BLaER1 (cell line): ENCODE measurements at regions not wholly inside any gene's neighbourhood (a gene's known extent, or its start where the extent isn't known, plus 50 kb on each side); places are given as distances from the start of the nearest gene placed in this dataset.
A peak's percentile ranks its signal among the peaks of the same experiment; 100 is the strongest.
"Not testable (repeated sequence)": the region's sequence is repeated elsewhere in the genome, so short reads cannot be mapped to it uniquely, and the experiment has no call there.

Experiments
- H3K27ac ChIP-seq: shearing (Covaris generic); formaldehyde crosslinking; 2 replicates; pipeline ENCODE4 v1.8.1; 2022
- H3K27me3 ChIP-seq: shearing (Covaris generic); formaldehyde crosslinking; 2 replicates; pipeline ENCODE4 v1.8.1; 2022
- H3K36me3 ChIP-seq: shearing (Covaris generic); formaldehyde crosslinking; 2 replicates; pipeline ENCODE4 v1.8.1; 2022
- H3K4me1 ChIP-seq: shearing (Covaris generic); formaldehyde crosslinking; 2 replicates; pipeline ENCODE4 v1.8.1; 2022
- H3K4me2 ChIP-seq: shearing (Covaris generic); formaldehyde crosslinking; 2 replicates; pipeline ENCODE4 v1.8.1; 2022
- H3K4me3 ChIP-seq: shearing (Covaris generic); formaldehyde crosslinking; 2 replicates; pipeline ENCODE4 v1.8.1; 2022
- H3K9ac ChIP-seq: shearing (Covaris generic); formaldehyde crosslinking; 2 replicates; pipeline ENCODE4 v1.8.1; 2022
- H3K9me3 ChIP-seq: shearing (Covaris generic); formaldehyde crosslinking; 2 replicates; pipeline ENCODE4 v1.8.1; 2022
- H4K20me1 ChIP-seq: shearing (Covaris generic); formaldehyde crosslinking; 2 replicates; pipeline ENCODE4 v1.8.1; 2022
- Cebpa-rat ChIP-seq: shearing (Covaris generic); IDR thresholded peaks from 2 replicates; pipeline ENCODE4 v1.8.1; 2022

DNA sequence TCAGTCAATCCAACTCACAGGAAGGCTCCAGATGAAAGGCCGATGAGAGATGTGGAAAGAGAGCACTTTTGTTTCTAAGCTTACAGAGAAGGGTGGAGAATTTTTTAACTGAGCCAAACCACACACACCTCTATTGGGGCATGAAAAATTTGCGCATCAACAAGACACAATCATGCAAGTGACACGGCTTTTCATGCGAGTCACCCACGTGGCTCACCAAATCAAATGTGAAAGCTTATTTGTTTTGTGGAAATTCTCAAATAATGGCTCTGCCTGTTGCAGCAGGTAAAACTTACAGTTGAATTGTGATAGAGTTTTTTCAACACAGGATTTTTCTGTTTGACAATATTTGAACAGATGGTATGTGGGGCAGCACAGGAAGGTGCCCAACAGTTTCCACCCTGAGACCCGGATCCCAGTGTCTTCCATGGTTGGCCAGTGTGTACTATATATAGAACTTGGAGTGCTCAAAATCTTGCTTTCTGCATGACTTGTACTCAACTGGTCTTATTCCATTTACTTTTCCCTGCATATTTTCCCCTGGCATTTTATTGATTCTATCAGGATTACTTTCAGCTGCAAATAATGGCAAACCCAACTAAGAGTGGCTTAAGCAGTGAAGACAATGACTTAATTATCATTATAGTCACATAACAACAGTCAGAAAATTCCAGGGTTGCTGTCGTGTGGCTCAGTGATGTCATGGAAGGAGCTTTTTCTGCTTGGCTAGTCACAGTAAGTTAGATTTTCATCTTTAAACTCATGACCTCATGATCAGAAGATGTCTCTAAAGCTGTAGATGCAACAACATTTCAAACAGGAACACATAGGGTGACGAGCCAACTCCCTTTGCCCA is 90.6 kb upstream of the SIM2 start:
- Histone ChIP-seq H3K36me3 (no peaks in the 10 kb centered on the region), H3K4me1 (peaks cover 11% of the 10 kb centered on the region), H3K4me3 (no peak overlapping the region), H3K27me3 (no peaks in the 10 kb centered on the region), H3K9ac (no peak overlapping the region), H3K4me2 (peak overlapping the region; percentile 22; the same call in 1 of the 2 replicates), H4K20me1 (no peaks in the 10 kb centered on the region), H3K9me3 (peaks cover 10% of the 10 kb centered on the region; the same call in 1 of the 2 replicates), H3K27ac (no peak overlapping the region)
- no peak for TF ChIP-seq Cebpa-rat

DNA sequence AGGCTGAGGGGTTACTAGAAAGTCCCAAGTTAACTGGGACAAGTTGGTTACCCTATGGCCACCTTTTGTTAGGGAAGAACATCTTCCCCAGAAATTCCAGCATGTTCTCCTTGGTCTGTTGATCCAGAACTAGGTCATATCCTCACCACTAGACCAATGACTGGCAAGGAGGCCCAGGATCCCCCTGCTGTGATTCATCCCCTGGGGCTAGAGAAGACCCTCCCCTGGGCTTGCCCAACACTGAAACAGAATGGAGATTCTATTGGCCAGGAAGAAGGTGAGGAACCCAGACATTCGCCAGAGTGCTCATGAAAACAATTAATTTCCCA is 90.1 kb upstream of the SIM2 start:
- H3K4me1 ChIP-seq = peaks cover 11% of the 10 kb centered on the region
- no peak for TF ChIP-seq Cebpa-rat
- H3K9ac ChIP-seq = no peak overlapping the region
- peak overlapping the region; percentile 22; the same call in 1 of the 2 replicates for H3K4me2 ChIP-seq
- H3K36me3 ChIP-seq = no peaks in the 10 kb centered on the region
- no peaks in the 10 kb centered on the region for H3K27me3 ChIP-seq
- no peak overlapping the region for H3K4me3 ChIP-seq
- H3K27ac ChIP-seq = no peak overlapping the region
- peaks cover 13% of the 10 kb centered on the region for H3K9me3 ChIP-seq
- H4K20me1 ChIP-seq = no peaks in the 10 kb centered on the region

DNA sequence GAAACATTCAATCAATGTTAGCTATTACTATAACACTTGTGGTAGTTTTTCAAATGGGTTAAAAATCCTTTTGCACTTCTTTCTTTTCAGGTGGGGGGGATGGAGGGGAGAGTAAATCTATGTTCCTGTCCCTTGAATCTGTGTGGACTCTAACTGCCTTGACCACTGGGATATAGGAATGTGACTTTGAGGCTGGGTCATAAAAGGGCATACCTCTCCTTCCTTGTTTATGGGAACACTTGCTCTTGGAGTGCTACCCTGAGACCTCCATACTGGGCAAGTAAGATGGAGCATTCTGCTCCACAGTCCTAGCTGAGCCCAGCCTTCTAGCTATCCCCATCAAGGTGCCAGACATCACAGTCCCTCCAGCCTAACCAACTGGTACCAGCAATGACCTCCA is 89.3 kb upstream of the SIM2 start:
- Histone ChIP-seq H3K27me3 (no peaks in the 10 kb centered on the region), H3K27ac (no peak overlapping the region), H3K9me3 (peaks cover 19% of the 10 kb centered on the region), H3K4me1 (peaks cover 11% of the 10 kb centered on the region), H4K20me1 (no peaks in the 10 kb centered on the region), H3K36me3 (no peaks in the 10 kb centered on the region), H3K4me2 (no peak overlapping the region), H3K9ac (no peak overlapping the region), H3K4me3 (no peak overlapping the region)
- no peak for TF ChIP-seq Cebpa-rat

DNA sequence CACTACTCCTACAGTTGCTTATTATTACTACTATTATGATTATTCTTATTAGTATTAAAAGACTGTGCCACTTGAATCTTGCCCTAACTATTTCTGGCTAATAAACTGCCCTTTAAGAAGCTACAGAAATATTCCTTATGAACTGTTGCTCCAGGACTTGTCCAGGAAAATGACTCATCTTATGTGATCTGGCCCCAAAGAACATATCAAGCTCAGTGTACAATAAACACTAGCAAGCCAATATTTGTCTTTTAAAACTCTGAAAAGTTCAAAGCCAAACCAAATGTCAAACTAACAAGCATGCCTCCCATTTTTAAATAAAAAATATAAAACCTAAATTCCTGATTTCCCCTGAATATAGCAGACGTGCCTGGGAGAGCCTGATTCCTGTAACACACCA is 88.7 kb upstream of the SIM2 start:
- Histone ChIP-seq H3K36me3 (no peaks in the 10 kb centered on the region), H3K9me3 (peaks cover 24% of the 10 kb centered on the region), H3K27ac (no peak overlapping the region), H3K4me1 (peaks cover 11% of the 10 kb centered on the region), H4K20me1 (no peaks in the 10 kb centered on the region), H3K4me2 (no peak overlapping the region), H3K4me3 (no peak overlapping the region), H3K9ac (no peak overlapping the region), H3K27me3 (no peaks in the 10 kb centered on the region)
- TF ChIP-seq Cebpa-rat = no peak

DNA sequence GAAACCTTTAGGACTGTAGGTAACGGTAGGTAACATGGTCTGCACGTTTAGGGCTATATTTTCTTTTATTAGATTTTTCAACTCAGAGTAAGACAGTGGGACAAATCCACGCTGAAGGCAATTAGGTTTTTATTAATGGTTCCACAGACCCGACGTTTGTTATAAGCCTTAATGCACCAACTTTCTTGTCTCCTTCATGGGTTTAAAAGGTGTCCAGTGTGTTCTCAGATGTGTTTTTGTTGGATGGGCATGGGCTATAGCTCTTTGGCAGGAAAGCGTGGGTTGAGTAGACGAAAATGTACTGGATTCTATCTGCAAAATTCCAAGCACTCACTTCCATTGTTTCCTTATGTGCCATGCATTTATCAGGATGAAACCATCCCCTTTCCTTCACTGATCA is 88.0 kb upstream of the SIM2 start:
- Histone ChIP-seq H3K27me3 (no peaks in the 10 kb centered on the region), H3K36me3 (no peaks in the 10 kb centered on the region), H3K4me2 (no peak overlapping the region), H3K9me3 (peaks cover 31% of the 10 kb centered on the region), H3K9ac (no peak overlapping the region), H3K4me3 (no peak overlapping the region), H3K27ac (no peak overlapping the region), H4K20me1 (no peaks in the 10 kb centered on the region), H3K4me1 (peaks cover 11% of the 10 kb centered on the region)
- TF ChIP-seq Cebpa-rat = no peak

DNA sequence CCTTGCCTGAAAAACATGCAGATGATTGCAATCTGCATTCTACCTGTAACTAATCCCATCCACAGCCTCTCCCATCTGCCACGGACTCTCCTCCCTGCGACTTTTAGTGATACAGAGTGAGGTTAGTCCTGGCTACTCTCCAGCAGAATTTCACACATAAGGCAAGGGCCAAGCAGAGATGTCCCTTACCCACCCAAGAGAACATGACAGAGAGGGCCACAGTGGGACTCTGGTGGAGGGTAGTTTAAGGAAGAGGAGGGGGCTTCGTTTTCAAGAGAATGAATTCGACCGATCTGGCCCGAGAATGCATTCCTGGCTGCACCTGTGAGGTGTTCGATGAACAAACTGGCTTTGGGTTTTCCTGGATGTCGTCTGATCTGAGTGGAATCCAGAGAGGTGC is 87.5 kb upstream of the SIM2 start:
- Histone ChIP-seq H3K9me3 (peaks cover 36% of the 10 kb centered on the region), H3K4me1 (peaks cover 11% of the 10 kb centered on the region), H4K20me1 (no peaks in the 10 kb centered on the region), H3K4me2 (no peak overlapping the region), H3K9ac (no peak overlapping the region), H3K4me3 (no peak overlapping the region), H3K27ac (no peak overlapping the region), H3K36me3 (no peaks in the 10 kb centered on the region), H3K27me3 (no peaks in the 10 kb centered on the region)
- no peak for TF ChIP-seq Cebpa-rat

DNA sequence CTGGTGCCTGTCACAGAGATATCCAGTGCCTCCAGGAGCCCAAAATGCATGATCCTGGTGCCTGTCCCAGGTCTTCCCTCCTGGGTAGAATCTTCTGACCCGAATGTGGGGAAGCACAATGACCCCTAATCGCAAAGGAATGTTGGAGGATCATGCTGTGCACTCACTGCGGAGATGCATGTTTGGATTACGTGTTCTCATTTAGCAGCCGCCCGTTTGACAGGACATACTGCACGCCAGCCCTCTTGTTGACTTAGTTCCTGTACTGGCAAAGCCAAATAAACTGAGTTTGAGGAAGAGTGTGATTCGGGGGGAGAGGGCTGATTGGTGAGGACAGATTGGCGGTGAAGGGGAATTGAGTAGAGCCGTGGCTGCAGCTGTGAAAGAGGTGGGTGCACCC is 85.9 kb upstream of the SIM2 start:
- no peak overlapping the region for H3K27ac ChIP-seq
- TF ChIP-seq Cebpa-rat = no peak
- peaks cover 9% of the 10 kb centered on the region for H3K4me1 ChIP-seq
- H3K9ac ChIP-seq = no peak overlapping the region
- H3K36me3 ChIP-seq = no peaks in the 10 kb centered on the region
- H3K27me3 ChIP-seq = no peaks in the 10 kb centered on the region
- H3K4me2 ChIP-seq = no peak overlapping the region
- peaks cover 48% of the 10 kb centered on the region for H3K9me3 ChIP-seq
- no peak overlapping the region for H3K4me3 ChIP-seq
- no peaks in the 10 kb centered on the region for H4K20me1 ChIP-seq

DNA sequence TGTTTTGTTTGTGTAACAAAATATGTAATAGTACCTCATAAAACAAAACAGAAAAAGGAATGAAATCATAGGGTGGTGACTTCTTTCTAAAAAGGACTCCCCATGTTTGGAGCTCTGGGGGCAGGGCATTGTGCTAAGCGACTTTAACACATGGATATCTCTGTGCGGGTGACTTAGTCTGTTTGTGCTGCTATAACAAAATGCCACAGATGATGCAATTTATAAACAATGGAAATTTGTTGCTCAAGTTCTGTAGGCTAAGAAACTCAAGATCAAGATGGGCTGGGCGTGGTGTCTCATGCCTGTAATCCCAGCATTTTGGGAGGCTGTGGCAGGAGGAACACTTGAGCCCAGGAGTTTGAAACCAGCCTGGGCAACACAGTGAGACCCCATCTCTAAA is 85.4 kb upstream of the SIM2 start:
- Histone ChIP-seq H3K9ac (no peak overlapping the region), H3K4me2 (no peak overlapping the region), H3K27me3 (no peaks in the 10 kb centered on the region), H3K4me1 (peaks cover 4% of the 10 kb centered on the region), H3K9me3 (peaks cover 48% of the 10 kb centered on the region), H4K20me1 (no peaks in the 10 kb centered on the region), H3K4me3 (no peak overlapping the region), H3K36me3 (no peaks in the 10 kb centered on the region), H3K27ac (no peak overlapping the region)
- no peak for TF ChIP-seq Cebpa-rat

DNA sequence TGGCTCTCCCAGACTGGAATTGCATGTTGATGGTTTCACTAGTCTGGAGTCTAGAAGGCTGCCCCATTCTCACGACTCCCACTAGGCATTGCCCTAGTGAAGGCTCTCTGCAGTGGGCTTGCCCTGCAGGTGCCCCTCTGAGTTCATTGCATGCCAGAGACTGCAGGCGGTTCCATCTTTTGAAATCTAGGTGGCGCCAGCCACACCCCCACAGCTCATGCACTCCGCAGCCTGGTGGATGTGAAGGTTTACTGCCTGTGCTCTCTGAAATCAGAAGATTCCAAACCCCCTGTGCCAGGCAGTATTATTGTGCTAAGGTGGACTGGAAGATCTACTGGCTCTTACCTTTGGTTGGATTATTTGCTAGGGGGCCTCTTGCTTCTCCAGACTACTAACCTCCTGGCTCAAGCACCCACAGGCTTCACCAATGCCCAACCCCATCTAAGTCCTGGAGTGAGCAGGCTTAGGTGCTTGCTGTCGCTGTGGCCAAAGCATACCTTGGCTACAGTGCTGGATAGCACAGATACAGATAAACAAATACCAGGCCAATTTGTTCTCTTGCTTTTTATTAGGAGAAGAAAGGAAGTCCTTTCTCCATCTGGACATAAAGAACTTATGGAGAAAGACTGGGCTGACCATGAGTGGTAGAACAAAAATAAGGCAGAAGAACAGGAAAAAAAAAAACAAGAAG is 83.5 kb upstream of the SIM2 start:
- no peak for TF ChIP-seq Cebpa-rat
- H4K20me1 ChIP-seq = no peaks in the 10 kb centered on the region
- no peaks in the 10 kb centered on the region for H3K27me3 ChIP-seq
- H3K9me3 ChIP-seq = peaks cover 38% of the 10 kb centered on the region
- H3K36me3 ChIP-seq = no peaks in the 10 kb centered on the region
- no peak overlapping the region for H3K4me3 ChIP-seq
- H3K9ac ChIP-seq = no peak overlapping the region
- no peak overlapping the region for H3K27ac ChIP-seq
- H3K4me1 ChIP-seq = no peaks in the 10 kb centered on the region
- H3K4me2 ChIP-seq = no peak overlapping the region

DNA sequence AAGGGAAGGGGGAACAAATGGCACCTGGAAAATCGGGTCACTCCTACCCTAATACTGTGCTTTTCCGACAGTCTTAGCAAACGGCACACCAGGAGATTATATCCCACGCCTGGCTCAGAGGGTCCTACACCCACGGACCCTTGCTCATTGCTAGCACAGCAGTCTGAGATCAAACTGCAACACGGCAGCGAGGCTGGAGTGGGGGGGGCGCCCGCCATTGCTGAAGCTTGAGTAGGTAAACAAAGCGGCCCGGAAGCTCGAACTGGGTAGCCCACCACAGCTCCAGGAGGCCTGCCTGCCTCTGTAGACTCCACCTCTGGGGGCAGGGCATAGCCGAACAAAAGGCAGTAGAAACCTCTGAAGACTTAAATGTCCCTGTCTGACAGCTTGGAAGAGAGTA is 82.1 kb upstream of the SIM2 start:
- H3K4me2 ChIP-seq, H3K4me1 ChIP-seq, H3K27me3 ChIP-seq, H3K36me3 ChIP-seq, H3K4me3 ChIP-seq, H4K20me1 ChIP-seq, H3K9ac ChIP-seq, H3K27ac ChIP-seq: not testable (repeated sequence)
- peaks cover 47% of the 10 kb centered on the region for H3K9me3 ChIP-seq

DNA sequence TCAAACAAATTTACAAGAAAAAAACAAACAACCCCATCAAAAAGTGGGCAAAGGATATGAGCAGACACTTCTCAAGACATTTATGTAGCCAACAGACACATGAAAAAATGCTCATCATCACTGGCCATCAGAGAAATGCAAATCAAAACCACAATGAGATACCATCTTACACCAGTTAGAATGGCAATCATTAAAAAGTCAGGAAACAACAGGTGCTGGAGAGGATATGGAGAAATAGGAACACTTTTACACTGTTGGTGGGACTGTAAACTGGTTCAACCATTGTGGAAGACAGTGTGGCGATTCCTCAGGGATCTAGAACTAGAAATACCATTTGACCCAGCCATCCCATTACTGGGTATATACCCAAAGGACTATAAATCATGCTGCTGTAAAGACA is 77.1 kb upstream of the SIM2 start:
- H3K4me2 ChIP-seq, H3K27ac ChIP-seq, H3K4me1 ChIP-seq, H3K27me3 ChIP-seq, H3K9ac ChIP-seq, H3K4me3 ChIP-seq, H4K20me1 ChIP-seq, H3K36me3 ChIP-seq: not testable (repeated sequence)
- H3K9me3 ChIP-seq = peaks cover 46% of the 10 kb centered on the region
